ENCODE measurements at regions not wholly inside any gene's neighbourhood (a gene's known extent, or its start where the extent isn't known, plus 50 kb on each side); places are given as distances from the start of the nearest gene placed in this dataset.

DNA sequence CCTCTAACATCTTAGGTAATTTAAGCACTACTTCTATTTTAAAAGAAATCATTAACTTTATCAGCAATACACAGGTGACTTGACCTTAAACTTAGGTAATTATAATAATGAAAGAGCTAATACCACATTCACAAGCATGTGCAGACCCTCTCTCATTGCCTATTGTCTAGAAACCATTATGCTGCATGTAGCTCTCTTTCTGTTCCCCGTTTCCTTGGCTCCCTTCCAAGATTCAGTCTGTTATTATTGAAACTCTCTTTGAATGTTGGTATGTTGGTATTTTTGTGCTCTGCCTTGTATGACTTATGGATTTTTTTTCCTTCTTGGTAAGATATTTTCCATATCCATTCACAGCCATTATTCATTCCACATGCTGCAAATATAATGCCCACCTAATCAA, 201.2 kb downstream of the CDCA7 start:
- Histone ChIP-seq H3K9me3 (ENCODE audit: insufficient read depth, low read length) (no peaks in the 10 kb centered on the region), H2AFZ (ENCODE audit: low read depth, low read length, severe bottlenecking) (no peak overlapping the region), H3K27me3 (ENCODE audit: low read length) (no peaks in the 10 kb centered on the region), H3F3A (ENCODE audit: insufficient read depth) (no peaks in the 10 kb centered on the region), H3K9ac (ENCODE audit: low read length) (no peak overlapping the region), H3K27ac (ENCODE audit: low read depth, low read length) (no peak overlapping the region), H3K9me2 (replicated peaks; ENCODE audit: insufficient read depth, low read length) (no peaks in the 10 kb centered on the region), H3K36me3 (ENCODE audit: low read length) (no peaks in the 10 kb centered on the region), H3K4me2 (ENCODE audit: low read depth, low read length, poor library complexity, severe bottlenecking) (no peak overlapping the region), H4K20me1 (ENCODE audit: low read depth, low read length) (no peaks in the 10 kb centered on the region), H3K4me3 (ENCODE audit: insufficient read depth, low read length, poor library complexity, severe bottlenecking) (no peak overlapping the region), H3K79me2 (ENCODE audit: insufficient read depth, low read length) (no peaks in the 10 kb centered on the region)
- TF ChIP-seq EZH2phosphoT487 (conservative IDR thresholded peaks at IDR 0.05; ENCODE audit: low read length): no peak
- TF ChIP-seq, protein P1, sequence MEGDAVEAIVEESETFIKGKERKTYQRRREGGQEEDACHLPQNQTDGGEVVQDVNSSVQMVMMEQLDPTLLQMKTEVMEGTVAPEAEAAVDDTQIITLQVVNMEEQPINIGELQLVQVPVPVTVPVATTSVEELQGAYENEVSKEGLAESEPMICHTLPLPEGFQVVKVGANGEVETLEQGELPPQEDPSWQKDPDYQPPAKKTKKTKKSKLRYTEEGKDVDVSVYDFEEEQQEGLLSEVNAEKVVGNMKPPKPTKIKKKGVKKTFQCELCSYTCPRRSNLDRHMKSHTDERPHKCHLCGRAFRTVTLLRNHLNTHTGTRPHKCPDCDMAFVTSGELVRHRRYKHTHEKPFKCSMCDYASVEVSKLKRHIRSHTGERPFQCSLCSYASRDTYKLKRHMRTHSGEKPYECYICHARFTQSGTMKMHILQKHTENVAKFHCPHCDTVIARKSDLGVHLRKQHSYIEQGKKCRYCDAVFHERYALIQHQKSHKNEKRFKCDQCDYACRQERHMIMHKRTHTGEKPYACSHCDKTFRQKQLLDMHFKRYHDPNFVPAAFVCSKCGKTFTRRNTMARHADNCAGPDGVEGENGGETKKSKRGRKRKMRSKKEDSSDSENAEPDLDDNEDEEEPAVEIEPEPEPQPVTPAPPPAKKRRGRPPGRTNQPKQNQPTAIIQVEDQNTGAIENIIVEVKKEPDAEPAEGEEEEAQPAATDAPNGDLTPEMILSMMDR (IDR thresholded peaks at IDR 0.05; ENCODE audit: insufficient read depth, low read length, poor library complexity, severe bottlenecking): no peak

DNA sequence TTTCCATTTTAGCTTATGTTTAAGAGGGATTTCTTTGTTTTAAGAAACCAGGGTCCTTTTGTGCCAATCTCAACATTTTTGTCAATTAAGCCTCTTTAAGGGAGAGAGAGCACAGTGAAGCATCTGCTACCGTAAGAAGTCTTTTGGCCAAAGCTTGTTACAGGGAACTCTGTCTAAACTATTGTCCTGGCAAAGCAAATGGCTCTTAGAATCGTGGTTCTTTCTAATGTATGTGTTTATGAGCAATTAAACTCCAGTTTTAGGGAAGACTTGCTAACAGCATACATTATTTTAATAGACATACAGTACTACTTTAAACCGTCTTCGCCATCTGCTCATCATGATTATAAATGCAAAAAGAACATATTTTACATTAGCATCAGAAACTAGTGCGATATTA, 202.1 kb downstream of the CDCA7 start:
- Histone ChIP-seq H3K36me3 (ENCODE audit: low read length) (no peaks in the 10 kb centered on the region), H3K27me3 (ENCODE audit: low read length) (no peaks in the 10 kb centered on the region), H3K27ac (ENCODE audit: low read depth, low read length) (no peak overlapping the region), H3K9me2 (replicated peaks; ENCODE audit: insufficient read depth, low read length) (no peaks in the 10 kb centered on the region), H3K9ac (ENCODE audit: low read length) (no peak overlapping the region), H3F3A (ENCODE audit: insufficient read depth) (no peaks in the 10 kb centered on the region), H4K20me1 (ENCODE audit: low read depth, low read length) (no peaks in the 10 kb centered on the region), H2AFZ (ENCODE audit: low read depth, low read length, severe bottlenecking) (no peak overlapping the region), H3K9me3 (ENCODE audit: insufficient read depth, low read length) (no peaks in the 10 kb centered on the region), H3K79me2 (ENCODE audit: insufficient read depth, low read length) (no peaks in the 10 kb centered on the region), H3K4me3 (ENCODE audit: insufficient read depth, low read length, poor library complexity, severe bottlenecking) (no peak overlapping the region), H3K4me2 (ENCODE audit: low read depth, low read length, poor library complexity, severe bottlenecking) (no peak overlapping the region)
- TF ChIP-seq, protein P1 (IDR thresholded peaks at IDR 0.05; ENCODE audit: insufficient read depth, low read length, poor library complexity, severe bottlenecking): no peak
- no peak for TF ChIP-seq EZH2phosphoT487 (conservative IDR thresholded peaks at IDR 0.05; ENCODE audit: low read length)

DNA sequence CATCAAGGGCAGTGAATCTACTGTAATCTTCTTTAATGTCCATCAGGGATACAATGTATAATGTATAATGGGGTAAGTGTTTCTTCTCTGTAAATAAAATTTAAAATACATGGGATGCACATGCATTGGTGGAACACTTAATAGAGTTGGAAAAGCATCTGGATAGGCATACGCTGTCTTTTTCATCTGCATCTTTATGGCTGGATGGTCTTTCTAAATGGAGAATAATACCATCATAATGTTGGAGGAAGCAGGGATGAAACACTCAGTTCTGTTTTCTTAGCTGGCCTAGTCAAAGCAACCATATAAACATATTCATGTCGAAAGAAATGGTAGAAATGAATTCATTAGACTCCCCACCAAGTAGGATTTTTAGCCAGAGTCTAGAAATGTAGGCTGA, 202.8 kb downstream of the CDCA7 start:
- H3K27ac ChIP-seq (ENCODE audit: low read depth, low read length): no peak overlapping the region
- H3K9me3 ChIP-seq (ENCODE audit: insufficient read depth, low read length): no peaks in the 10 kb centered on the region
- TF ChIP-seq EZH2phosphoT487 (conservative IDR thresholded peaks at IDR 0.05; ENCODE audit: low read length): no peak
- TF ChIP-seq, protein P1 (IDR thresholded peaks at IDR 0.05; ENCODE audit: insufficient read depth, low read length, poor library complexity, severe bottlenecking): no peak
- no peaks in the 10 kb centered on the region for H3F3A ChIP-seq (ENCODE audit: insufficient read depth)
- H3K79me2 ChIP-seq (ENCODE audit: insufficient read depth, low read length): no peaks in the 10 kb centered on the region
- H3K4me3 ChIP-seq (ENCODE audit: insufficient read depth, low read length, poor library complexity, severe bottlenecking): no peak overlapping the region
- no peak overlapping the region for H2AFZ ChIP-seq (ENCODE audit: low read depth, low read length, severe bottlenecking)
- no peak overlapping the region for H3K9ac ChIP-seq (ENCODE audit: low read length)
- H3K27me3 ChIP-seq (ENCODE audit: low read length): no peaks in the 10 kb centered on the region
- H3K9me2 ChIP-seq (replicated peaks; ENCODE audit: insufficient read depth, low read length): no peaks in the 10 kb centered on the region
- H3K4me2 ChIP-seq (ENCODE audit: low read depth, low read length, poor library complexity, severe bottlenecking): no peak overlapping the region
- no peaks in the 10 kb centered on the region for H3K36me3 ChIP-seq (ENCODE audit: low read length)
- no peaks in the 10 kb centered on the region for H4K20me1 ChIP-seq (ENCODE audit: low read depth, low read length)
